ENCODE measurements at regions not wholly inside any gene's neighbourhood (a gene's known extent, or its start where the extent isn't known, plus 50 kb on each side); places are given as distances from the start of the nearest gene placed in this dataset.

- no peak for DNase-seq
Measured at GRCh38 chr3:117691526-117691925, 981.9 kb downstream of the TUSC7 start.

GRCh38 chr3:117692416-117692995, 982.9 kb downstream of the TUSC7 start:
- no peak for DNase-seq

- no peak for DNase-seq
Measured at GRCh38 chr3:117695321-117695720, 985.7 kb downstream of the TUSC7 start.

- DNase-seq: no peak
Measured at GRCh38 chr3:117695871-117696645, 986.5 kb downstream of the TUSC7 start.

DNA sequence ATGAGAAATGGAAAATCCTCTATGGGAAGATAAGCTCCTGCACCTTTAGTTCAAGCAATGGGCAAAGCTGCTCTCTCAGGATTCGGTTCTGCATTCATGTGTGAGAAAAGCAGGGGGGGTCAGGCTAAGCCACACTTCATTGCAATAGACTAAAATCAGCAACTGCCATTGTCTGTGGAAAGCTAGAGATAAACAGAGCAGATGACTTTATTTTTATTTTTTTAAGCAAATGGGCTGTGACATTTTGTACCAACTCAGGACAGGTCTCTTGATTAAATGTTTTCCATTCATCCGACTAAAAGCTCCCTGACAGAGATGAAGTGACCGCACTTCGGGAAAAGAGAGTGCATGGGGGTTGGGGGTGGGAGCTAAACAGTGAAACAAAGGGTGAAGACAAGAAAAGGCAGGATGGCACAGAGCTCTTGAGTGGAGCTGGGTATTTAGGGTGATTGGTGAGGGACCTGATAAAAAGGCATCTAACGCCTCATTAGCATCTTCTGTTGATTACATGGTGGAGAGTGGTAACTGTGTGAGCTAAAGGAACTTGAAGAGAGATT, 987.4 kb downstream of the TUSC7 start:
- no peak for DNase-seq

GRCh38 chr3:117699058-117699457, 989.5 kb downstream of the TUSC7 start:
- DNase-seq: no peak

- no peak for DNase-seq
Measured at GRCh38 chr3:117700573-117701360, 991.2 kb downstream of the TUSC7 start.

- DNase-seq: no peak
Measured at GRCh38 chr3:117705011-117705410, 995.4 kb downstream of the TUSC7 start.

- no peak for DNase-seq
Measured at GRCh38 chr3:117706037-117706436, 996.5 kb downstream of the TUSC7 start.

GRCh38 chr3:117706756-117707155, 997.2 kb downstream of the TUSC7 start:
- no peak for DNase-seq

DNA sequence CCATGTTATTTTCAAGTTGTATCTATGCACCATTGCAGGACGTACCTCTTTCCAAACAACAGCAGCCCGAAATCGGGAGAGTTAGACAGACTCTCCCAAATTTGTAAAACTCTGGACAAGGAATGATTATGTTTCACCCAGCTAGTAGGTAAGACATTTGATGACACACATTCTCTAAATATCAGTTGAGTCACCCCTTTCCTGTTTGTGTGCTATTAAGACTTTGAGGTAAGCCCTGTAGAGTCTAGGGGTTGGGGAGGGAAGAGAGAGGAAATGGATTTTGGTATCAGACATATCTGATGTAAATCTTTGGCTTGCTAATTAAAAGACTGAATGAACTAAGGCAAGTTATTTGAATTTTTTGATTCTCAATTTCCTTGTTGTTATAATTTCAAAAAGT, 999.0 kb downstream of the TUSC7 start:
- no peak for DNase-seq

GRCh38 chr3:117709108-117709507, 999.5 kb downstream of the TUSC7 start:
- no peak for DNase-seq

DNA sequence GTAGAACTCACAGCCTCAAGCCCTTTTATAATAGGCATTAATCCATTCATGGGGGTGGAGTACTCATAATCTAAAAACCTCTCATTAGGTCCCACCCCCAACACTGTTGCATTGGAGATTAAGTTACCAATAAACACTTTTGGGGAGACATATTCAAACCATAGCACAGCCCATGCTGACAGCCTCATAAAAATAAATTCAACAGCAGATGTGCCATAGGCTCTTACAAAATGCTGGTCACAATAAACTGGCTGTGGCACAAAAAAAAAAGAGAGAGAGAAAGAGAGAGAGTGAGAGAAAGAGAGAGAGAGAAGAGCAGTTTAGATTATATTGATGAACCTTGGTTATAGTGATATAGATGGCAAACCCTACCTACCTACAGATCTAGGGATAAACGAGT, 1000.9 kb downstream of the TUSC7 start:
- DNase-seq: no peak

GRCh38 chr3:117719316-117719926, 1009.8 kb downstream of the TUSC7 start:
- no peak for DNase-seq

DNA sequence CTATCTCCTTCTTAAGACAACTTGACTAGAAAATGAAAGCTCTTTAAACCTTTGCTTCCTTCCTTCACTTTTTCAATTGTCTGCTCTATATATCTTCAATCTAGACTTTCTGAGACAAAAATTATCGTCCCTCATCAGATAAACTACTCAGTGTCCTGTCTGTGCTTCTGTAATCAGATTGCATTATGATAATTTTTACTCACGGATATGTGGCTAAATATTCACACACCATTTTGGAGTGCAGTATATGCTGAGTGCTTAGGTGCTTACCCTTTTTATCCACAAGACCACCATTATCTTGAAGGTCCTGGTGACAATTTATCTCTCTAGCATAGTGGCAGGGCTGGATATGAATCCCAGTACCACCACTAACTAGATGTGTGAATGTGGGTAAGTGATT, 1012.3 kb downstream of the TUSC7 start:
- DNase-seq: no peak

DNA sequence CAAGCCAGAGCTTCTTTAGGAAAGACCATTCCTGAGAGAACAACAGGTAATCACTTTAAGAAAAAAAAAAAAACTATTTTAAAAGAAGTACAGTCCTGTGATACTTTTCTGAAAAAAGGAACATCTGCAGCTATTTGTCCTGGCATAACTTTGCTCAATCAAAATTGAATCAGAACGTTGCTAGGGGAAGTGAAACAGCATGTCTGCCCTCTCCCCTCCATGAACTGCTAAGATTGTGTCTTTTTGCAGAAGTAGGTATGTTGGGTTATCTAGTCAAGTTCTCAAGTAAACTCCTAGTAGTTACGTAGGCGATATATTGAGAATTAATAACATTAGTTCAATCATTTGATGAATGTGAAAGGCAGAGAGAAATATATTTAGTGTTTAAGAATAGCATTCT, 1013.3 kb downstream of the TUSC7 start:
- no peak for DNase-seq

DNA sequence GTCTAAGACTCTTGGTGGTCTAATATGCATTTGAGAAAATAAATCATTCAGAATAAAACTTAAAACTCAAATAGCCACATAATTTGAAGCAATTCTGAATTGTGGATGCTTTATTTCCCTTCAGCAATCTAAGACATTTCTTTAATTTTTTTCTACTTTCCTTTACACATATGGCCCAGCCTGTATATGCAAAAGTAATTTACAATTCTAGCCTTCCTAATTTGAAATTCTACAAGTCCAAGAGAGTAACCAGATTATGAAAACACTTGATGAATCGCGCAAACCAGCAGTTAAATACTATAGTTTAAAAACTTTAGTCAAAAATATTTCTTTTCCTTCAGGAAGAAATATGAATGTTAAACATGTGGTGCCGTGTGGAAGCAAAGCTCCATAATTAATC, 1014.2 kb downstream of the TUSC7 start:
- DNase-seq: no peak

- no peak for DNase-seq
Measured at GRCh38 chr3:117725314-117725713, 1015.7 kb downstream of the TUSC7 start.

DNA sequence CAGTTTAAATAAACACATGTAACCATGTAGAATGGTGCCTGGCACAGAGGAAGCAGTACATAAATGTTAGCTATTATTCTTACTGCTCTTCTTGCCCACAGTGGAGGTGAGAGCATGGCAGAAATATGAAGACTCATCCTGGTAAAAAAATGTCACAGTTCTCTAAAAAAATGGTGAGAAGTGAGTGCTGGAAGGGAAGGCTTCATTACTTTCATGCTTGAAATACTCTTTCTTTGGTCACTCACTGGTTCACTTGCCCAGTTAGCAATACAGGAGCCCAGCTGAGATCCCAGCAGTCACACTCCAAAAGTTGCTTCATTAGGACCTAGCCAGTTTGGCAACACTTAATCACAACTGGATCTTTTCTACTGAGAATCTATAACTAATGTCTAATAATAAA, 1017.2 kb downstream of the TUSC7 start:
- no peak for DNase-seq

DNA sequence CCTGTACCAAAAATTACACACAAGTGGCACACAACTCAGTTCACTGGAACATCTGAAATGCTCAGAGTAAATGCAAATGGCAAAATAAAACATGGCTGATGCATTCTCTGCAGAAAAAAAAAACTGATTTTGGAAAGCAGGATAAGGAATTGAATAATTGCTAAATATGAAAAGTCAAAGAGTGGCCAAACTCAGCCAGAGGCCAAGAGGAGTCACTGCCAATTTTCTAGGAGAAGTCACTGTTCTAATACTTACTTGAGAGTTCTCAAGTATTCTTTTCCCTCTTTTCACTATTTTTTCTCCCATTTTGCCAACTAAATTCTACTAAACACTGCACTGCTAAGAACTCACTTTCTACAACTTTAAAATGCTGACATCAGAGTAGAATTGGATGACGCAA, 1018.6 kb downstream of the TUSC7 start:
- DNase-seq: peak; percentile 36

DNA sequence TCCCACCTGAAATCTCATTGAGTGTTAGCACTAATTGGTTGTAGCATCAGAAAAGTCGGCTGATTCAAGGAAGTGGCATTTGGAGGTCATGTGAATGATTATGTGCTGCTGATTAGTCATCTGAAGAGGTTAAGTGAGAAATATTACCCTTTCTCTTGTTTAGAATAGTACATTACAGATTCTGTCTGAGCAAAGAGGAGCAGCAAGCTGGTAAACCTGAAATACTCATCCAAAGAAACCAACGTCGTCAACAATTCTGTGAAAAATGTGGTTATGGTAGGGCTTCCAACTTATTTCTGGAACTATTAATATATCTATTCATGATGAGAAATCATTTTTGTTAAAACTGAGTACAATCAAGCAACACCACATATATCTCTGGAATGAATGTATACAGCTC, 1024.9 kb downstream of the TUSC7 start:
- DNase-seq: no peak

DNA sequence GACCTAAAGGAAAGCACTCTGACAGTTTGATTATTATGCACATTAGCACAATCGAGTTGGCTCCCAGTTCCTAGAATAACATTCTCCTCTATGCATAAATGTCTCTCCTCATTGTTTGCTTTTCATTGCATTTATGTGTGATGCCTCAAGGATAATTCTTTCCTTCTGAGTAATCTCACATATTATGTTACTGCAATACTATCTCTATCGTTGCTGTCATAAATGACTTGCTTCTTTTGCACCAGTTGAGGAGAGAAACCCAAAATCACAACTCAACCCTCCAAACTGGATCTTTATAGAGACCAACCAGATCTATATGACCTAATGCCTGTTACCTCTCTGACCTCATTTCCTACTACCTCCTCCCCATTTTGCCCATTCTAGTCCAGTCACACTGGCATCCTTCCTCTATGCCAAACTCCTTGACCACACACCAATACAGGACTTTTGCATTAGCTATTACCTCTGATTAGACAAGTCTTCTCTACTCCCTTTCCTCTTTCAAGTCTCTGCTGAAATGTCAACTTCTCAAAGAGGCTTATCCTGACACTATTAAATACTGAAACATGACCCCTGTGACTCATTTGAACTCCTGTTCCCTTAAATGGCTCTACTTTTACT, 1026.0 kb downstream of the TUSC7 start:
- no peak for DNase-seq

- DNase-seq: no peak
Measured at GRCh38 chr3:117736846-117737245, 1027.3 kb downstream of the TUSC7 start.

Measured in hindlimb muscle (tissue), 1 donor.